ENCODE measurements at regions not wholly inside any gene's neighbourhood (a gene's known extent, or its start where the extent isn't known, plus 50 kb on each side); places are given as distances from the start of the nearest gene placed in this dataset.

- DNase-seq: no peak
Measured at GRCh38 chr17:34874478-34874877, 86.8 kb downstream of the CCT6B start.

- DNase-seq: no peak
Measured at GRCh38 chr17:34872640-34873039, 88.6 kb downstream of the CCT6B start.

GRCh38 chr17:34869641-34870040, 91.6 kb downstream of the CCT6B start:
- DNase-seq: no peak

DNA sequence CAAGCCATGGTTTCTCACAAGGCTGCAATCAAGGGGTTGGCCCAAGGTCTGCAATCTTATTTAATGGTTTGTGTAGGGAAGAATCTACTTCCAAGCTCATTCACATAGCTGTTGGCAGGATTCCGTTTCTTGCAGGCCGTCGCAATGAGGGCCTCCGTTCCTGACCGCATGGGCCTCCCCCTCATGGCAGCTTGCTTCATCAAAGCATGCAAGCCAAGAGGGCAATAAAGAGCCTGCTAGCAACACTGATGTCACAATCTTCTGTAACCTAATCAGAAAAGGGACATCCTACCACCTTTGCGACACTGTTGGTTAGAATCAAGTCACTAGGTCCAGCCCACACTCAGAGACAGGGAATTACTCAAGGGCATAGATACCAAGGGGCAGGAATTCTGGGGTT, 95.5 kb downstream of the CCT6B start:
- DNase-seq: no peak

- DNase-seq: no peak
Measured at GRCh38 chr17:34862384-34862783, 98.9 kb downstream of the CCT6B start.

DNA sequence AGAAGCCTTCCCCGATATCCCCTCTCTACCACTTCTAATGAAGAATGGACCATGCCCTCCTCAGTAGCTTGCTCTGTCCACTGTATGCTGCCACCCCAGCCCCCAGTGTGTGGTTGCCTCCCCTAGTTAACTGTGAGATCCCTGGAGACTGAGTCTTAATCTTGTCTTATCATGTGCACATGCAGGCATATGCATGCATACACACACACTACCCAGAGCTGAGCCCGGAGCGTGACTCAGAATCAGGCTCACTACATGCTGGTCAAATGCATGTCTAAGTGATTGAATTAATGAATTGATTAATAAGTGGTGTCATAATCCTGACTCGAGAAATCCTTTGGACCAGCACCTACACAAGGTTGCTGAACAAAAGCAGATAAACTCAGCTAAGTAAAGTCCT, 99.4 kb downstream of the CCT6B start:
- no peak for DNase-seq

DNA sequence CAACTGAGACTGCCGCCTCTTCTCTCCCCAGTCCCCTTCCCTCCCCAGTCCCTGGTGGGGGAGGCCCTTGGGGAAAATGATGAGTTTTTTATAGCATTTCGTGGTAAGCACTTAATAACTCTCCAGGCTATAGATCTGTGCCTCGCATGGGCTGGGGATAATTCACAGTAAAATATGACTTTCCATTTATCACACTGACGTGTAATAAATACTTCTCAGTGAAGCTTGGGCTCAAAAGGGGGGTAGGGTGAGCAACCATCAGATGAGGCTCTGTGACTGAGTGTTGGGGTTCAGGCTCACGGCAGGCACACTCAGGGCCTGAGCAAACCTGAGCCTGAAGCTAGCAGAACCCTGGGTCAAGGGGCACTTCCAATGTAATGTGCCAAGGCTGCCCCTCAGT, 101.6 kb downstream of the CCT6B start:
- no peak for DNase-seq

- no peak for DNase-seq
Measured at GRCh38 chr17:34858591-34859565, 102.4 kb downstream of the CCT6B start.

GRCh38 chr17:34853924-34854323, 107.3 kb downstream of the CCT6B start:
- DNase-seq: no peak

- DNase-seq: no peak
Measured at GRCh38 chr17:34852614-34853013, 108.6 kb downstream of the CCT6B start.

- no peak for DNase-seq
Measured at GRCh38 chr17:34851961-34852540, 109.2 kb downstream of the CCT6B start.

GRCh38 chr17:34850964-34851363, 110.3 kb downstream of the CCT6B start:
- no peak for DNase-seq

DNA sequence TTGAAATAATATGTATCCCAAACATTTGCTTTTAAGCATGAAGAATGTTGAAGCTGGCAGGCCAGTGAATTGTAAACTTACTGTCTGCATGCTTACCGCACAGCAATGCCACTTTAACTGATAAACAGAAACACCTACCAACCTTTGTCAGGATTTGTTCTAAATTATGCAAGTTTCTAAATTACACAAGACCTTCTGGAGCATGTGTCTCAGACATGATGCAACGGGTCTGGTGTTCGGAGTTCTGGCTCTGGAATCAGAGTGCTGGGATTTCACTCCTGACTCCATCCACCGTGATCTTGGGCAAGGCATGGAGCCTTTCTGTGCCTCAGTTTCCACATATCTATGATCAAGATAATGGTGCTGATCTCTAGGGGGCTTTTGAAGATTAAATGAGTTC, 111.2 kb downstream of the CCT6B start:
- DNase-seq: no peak

GRCh38 chr17:34847938-34848337, 113.3 kb downstream of the CCT6B start:
- no peak for DNase-seq

DNA sequence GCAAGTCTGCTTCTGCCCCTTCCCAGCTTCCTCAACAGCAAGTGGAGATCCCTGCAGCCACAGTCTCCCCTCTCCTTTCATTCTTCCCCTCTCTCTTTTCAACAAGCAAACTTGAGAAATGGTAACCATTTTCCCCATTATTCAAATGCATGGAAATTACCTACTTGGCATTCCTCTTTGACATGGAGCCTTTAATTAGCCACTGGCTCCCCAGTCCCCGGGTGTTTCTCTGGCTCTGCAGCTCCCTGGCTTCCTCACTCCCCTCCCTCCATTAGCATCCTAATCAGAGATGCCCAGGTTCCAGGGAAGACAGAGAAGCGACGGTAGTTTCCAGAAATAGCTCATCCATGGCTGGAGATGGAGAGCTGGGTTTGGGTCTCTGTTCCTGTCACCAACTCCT, 116.0 kb downstream of the CCT6B start:
- DNase-seq: no peak

- no peak for DNase-seq
Measured at GRCh38 chr17:34843682-34844081, 117.6 kb downstream of the CCT6B start.

- DNase-seq: no peak
Measured at GRCh38 chr17:34842235-34842634, 119.0 kb downstream of the CCT6B start.

DNA sequence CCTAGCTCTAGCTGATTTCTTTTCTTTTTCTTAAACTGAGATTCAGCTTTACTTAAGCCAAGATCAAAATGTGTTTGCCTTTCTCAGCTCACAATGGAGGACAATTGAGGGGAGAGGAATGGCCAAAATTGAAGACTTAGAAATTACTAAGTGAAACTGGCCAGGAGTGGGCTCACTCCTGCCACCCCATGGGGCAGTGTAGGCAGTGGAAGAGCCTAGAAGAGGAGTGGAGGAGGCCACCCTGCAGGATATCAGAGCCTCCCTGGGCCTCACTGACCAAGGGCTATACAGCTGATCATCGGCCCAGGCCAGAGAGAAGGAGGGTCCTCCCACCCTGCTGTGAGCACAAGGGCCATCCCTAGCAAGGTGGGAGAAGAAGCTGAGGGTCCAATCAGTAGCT, 119.8 kb downstream of the CCT6B start:
- no peak for DNase-seq

DNA sequence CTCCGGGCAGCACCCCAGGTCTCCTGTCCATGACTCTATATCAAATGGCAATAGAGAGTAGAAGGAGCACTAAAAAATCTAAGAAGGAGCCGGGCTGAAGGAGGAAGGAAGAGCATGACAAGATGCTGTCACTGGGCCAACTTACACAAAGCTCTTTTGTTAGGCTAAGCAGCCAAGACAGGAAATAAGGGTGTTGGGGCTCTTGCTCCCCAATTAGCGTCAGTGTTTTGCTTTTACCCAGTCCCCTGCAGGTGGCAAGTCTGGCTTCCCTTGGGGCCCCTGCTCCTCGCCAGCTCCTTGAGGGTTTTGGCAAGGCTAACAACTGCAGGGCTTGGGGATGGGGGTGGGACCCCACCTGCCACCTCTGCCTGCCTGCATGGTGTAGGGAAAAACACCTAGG, 120.5 kb downstream of the CCT6B start:
- no peak for DNase-seq

DNA sequence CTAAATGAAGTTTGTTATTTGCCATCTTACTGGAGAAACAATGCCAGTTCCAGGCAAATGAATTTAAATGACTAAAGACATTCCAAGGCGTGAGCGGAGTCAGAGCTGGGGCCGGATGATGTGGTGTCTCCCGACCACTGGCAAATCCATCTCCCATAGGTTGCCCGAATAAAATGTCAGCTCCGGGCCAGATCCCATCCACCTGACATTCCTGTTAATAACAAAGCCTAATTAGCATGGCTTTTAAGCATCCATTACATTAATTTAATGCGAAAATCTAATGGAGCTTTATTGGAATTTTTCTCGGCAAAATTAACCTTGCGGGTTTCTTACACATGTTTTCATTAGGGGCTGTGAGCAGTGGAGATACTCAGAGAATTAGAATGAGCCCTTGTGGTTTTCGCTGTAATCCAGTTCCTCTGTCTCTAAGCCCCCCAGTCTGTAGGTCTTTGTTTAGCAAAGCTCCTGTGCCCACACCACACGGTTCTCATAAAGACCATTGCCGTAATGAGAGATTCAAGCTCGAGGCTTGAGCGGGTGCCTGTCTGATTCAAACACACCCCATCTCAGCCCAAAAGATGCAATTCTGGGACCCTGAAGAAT, 123.3 kb downstream of the CCT6B start:
- no peak for DNase-seq

GRCh38 chr17:34832376-34832775, 128.9 kb downstream of the CCT6B start:
- DNase-seq: no peak

DNA sequence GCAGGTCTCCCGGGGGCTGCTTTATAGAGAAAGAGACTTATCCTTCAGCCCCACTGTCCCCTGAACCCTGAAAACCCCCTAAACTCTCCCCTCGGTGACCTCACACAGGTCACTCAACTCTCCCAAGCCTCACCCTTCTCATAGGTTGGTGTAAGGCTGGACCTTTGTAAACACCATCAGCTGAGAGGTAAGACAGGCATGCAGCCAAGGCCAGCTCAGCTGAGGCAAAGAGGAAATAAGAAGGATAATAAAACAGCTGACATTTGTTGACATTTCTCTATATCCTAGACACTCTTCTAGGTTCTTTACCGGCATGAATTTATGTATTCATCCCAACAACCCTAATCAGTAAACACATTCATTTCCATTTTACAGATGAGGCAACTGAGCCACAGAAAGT, 134.3 kb downstream of the CCT6B start:
- DNase-seq: no peak

DNA sequence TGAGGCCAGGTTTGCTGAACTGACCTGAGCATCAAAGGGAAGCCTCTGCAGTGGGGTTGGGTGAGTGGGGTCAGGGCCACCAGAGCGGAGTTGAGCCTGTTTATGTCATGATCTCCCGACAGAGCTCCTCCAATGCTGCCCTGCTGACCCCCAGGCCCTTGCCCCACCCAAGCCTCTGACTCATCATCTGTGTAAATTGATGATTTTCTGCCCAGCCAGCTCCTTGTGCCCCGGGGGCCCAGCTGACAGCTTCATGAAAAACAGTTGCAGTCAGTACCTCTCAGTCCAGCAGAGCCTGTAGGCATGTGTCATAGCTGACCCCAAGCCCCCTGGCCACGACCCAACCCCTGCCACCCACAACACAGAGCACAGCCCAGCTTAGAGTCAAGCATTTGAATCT, 134.9 kb downstream of the CCT6B start:
- DNase-seq: no peak

GRCh38 chr17:34825884-34826283, 135.4 kb downstream of the CCT6B start:
- DNase-seq: no peak

All from NCI-H1105 treated with DMSO at 0.1 percent for 48 hours (cell line).